GM18511 (cell line): ENCODE measurements at regions not wholly inside any gene's neighbourhood (a gene's known extent, or its start where the extent isn't known, plus 50 kb on each side); places are given as distances from the start of the nearest gene placed in this dataset.

ENCODE experiments used
- ATAC-seq: cut with Tn5 transposase; IDR thresholded peaks from one replicate; pipeline ENCODE4 v1.9.1; 2021; ENCODE audit warnings: mild to moderate bottlenecking, moderate library complexity; ENCODE audit not compliant: unreplicated experiment

- ATAC-seq = no peak
Observed at GRCh38 chr21:25062061-25062460, 545.2 kb downstream of the MRPL39 start.

DNA sequence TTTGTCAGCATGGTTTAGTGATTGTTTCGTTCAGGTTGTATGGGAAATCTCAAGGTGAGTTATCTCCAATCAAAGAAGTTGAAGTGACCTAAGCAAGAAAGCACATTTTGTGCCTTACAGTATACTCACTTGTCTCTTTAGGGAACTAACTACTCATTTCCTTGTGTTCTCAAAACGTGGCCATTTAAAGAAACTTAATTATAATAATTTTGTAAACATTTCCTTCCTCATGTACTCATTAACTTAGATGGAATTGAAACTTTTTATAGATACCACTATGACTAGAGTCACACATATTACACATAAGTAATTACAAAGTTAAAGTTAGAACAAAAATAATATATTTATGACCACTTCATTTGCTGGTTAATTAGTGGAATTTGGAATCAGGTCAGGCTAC, 552.6 kb downstream of the MRPL39 start:
- no peak for ATAC-seq

DNA sequence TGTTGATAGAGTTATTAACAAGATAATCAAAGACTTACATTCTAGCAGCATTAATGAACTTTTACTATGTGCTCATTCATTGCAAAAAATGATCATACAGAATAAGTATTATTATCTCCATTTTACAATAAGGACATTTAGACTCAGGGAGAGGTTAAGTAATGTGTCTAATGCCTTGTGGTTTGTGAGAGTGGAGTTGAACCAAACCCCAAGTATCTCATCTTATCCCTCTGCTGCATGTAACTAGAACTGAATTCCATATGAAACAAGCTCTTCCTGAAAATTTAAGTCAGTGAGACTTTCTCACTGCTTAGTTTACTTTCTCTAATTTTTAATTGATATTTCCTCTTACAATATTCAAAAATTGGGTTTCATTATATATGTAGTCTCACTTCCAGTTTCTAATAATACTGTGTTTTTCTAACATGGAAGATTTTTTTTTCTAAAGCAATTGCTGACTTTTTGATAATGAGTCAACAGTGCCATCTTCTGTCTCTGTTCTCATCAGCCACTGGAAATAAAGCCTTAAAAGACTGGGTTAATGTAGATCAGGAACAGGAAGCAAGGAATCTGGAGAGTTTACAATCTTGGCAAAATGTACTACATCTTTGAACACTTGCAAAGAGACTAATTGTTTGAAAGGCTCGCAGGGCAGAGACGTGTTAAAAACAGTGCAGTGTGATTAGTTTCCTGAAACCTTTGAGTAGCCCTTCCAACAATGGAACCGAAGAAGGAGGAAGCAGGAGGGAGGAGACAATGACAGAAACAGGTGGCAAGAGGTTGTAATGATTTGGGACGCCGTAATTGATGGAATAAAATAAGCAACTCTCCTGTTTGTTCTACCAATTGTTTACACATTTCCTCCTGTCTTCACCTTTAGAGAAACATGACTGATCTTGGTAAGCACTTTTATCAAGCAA, 567.6 kb downstream of the MRPL39 start:
- ATAC-seq = peak; percentile 91

GRCh38 chr21:25036775-25037174, 570.5 kb downstream of the MRPL39 start:
- ATAC-seq = no peak

- ATAC-seq = no peak
Observed at GRCh38 chr21:25031750-25032149, 575.5 kb downstream of the MRPL39 start.

DNA sequence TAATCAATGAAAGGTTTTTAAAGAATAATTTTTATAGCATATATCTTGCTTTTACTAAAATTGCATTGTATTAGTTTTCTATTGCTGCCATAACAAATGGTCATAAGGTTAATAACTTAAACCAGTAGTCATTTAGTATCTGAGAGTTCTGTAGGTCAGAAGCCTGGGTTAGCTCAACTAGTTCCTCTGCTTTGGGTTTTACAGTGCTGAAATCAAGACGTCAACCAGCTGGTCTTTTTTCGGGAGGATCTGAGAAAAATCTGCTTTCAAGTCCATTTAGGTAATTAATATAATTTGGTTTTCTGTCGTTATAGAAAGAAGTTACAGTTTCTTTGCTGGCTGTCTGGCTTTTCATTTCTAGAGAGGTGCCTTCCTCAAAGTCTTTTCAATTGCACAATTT, 577.7 kb downstream of the MRPL39 start:
- peak; percentile 48 for ATAC-seq

DNA sequence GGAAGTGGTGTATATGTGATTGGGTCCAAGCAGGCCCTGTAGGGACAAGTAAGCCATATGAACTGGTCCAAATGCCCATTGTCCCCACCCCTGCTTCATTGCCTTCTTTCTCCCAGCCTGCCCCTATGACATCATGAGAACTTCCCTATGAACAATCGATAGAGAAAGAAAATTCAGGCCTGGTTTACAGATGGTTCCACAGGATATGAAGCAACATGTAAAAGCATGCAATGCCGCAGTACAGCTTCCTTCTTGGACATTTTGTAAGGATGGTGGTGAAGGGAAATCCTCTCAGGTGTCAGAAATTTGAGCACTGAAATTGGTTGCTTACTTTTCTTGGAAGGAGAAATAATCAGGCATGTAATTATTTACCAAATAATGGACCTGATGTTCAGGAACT, 581.7 kb downstream of the MRPL39 start:
- no peak for ATAC-seq

DNA sequence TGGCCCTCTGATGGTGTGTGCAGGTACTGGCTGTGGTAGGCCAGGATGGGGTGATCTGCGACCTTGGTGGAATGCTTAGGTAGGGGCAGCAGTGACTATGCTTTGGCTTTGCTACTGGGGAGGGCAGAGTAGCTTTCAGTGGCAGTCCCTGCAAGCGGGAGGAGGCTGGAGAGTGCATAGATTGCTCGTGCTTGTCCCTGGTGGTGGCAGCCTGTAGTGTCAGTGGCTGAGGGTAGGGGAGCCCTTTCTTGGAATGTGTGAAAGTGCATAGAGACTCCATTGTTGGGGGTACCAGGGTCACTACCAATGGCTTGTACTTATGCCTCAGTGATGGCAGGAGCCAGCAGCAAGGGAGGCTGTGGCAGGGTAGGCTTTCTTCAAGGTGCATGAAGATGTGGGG, 582.6 kb downstream of the MRPL39 start:
- no peak for ATAC-seq

DNA sequence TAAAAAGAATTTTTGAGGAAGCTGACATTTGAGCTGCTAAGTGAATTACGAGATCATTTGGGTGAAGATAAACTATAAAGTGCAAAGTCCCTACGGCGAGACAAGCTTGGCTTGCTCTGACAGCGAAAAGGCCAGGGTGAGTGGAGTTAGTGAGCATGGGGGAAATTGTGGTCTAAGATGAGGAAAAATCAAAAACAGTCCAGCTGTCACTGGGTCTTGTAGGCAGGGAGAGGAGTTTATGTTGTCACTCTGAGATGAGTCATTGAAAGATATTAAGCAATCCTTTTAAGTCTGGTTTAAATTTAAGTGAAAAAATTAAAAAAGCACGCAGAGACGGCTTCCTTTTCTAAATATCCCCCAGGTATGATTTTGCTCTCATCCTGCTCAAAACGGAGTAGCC, 601.9 kb downstream of the MRPL39 start:
- no peak for ATAC-seq

- ATAC-seq = no peak
Observed at GRCh38 chr21:25002676-25003075, 604.6 kb downstream of the MRPL39 start.

GRCh38 chr21:24995216-24995615, 612.1 kb downstream of the MRPL39 start:
- ATAC-seq = peak; percentile 26

GRCh38 chr21:24994717-24995116, 612.6 kb downstream of the MRPL39 start:
- peak; percentile 50 for ATAC-seq

- no peak for ATAC-seq
Observed at GRCh38 chr21:24989516-24989915, 617.8 kb downstream of the MRPL39 start.

GRCh38 chr21:24988941-24989340, 618.3 kb downstream of the MRPL39 start:
- no peak for ATAC-seq

DNA sequence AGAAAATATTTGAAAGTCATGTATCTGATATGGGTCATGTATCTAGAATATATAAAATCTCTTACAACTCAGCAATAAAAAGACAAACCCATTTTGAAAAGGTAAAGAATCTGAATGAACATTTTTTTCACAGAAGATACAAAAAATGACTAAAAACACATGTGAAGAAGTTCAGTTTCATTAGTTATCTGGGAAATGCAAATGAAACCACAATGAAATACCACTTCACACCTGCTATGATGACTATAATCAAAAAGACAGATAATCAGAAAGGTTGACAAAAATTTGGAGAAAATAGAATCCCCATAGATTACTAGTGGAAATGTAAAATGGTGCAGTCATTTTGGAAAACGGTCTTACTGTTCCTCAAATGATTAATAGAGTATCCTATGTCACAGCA, 631.0 kb downstream of the MRPL39 start:
- ATAC-seq = no peak

DNA sequence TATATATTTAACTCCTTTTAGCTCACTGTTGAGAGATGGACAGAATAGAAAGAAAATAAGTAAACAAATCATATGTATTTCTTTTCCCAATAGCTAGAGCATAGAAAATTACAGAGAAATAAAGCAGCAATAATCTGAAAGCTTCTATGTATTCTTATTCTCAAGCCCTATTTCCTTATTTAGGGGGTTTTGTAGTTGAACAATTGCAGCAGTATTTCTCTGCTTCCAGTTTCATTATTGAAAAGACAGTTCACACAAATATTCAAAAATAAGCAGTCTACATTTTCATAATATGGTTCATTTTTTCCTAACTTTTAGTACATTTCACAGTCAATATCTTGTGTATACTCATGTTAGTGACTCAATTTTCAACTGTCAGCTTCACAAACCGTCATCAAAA, 638.2 kb downstream of the MRPL39 start:
- peak; percentile 58 for ATAC-seq

- peak; percentile 94 for ATAC-seq
Observed at GRCh38 chr21:24955275-24955961, 651.9 kb downstream of the MRPL39 start.

DNA sequence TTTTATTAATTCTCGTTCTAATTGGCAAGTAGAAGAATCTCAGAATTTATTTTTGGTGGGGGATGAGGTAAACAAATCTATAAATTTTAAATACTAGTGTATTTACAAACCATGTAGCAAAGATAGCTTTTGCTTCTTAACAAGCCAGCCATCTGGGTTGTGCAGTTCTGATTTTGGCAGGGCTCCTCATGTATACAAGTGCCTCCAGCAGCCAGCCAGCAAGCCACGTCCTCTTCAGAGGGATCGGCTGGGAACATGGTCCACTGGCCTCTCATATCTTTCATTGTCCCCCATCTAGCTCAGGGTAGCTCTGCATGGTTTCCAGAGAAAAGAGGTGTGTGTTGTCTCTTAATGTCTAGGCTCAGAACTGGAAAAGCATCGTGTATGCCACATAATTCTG, 659.1 kb downstream of the MRPL39 start:
- no peak for ATAC-seq

GRCh38 chr21:24945910-24946309, 661.4 kb downstream of the MRPL39 start:
- no peak for ATAC-seq

GRCh38 chr21:24941316-24942185, 665.7 kb downstream of the MRPL39 start:
- no peak for ATAC-seq

DNA sequence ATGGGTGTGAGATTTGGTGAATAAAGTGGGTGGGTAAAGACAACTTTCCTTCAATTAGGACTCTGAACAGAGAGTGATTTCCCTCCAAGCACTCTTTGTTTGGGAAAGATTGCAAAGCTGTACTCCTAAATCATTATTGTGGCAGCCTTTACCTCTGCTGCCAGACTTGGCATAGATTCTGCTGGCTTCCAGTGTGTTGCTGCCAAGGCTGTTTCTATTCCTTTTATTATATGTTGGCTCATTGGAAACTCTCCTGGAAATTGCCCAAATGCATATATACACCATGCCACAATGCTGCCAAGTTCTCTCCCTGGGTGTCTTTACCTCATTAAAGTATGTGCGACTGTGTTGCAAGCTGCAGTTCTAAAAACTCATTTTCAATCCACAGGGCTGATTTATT, 668.0 kb downstream of the MRPL39 start:
- no peak for ATAC-seq
